ENCODE measurements at regions not wholly inside any gene's neighbourhood (a gene's known extent, or its start where the extent isn't known, plus 50 kb on each side); places are given as distances from the start of the nearest gene placed in this dataset.
"Not testable (repeated sequence)": the region's sequence is repeated elsewhere in the genome, so short reads cannot be mapped to it uniquely, and the experiment has no call there.

- H3K4me1 ChIP-seq (ENCODE audit: insufficient read depth, low read length, severe bottlenecking): no peaks in the 10 kb centered on the region
- H3K36me3 ChIP-seq (ENCODE audit: insufficient read depth, low read length): no peaks in the 10 kb centered on the region
- H3K9me2 ChIP-seq (ENCODE audit: low read depth, low read length): no peaks in the 10 kb centered on the region
- TF ChIP-seq EZH2 (IDR thresholded peaks at IDR 0.05; ENCODE audit: borderline replicate concordance, low read length) (no peak), CTCF (IDR thresholded peaks at IDR 0.05; ENCODE audit: low read length) (no peak)
- H4K20me1 ChIP-seq (ENCODE audit: insufficient read depth, low read length): no peaks in the 10 kb centered on the region
- H3K9me3 ChIP-seq (ENCODE audit: low read length): no peaks in the 10 kb centered on the region
- no peaks in the 10 kb centered on the region for H3K27me3 ChIP-seq (ENCODE audit: insufficient read depth, low read length)
- no peak overlapping the region for H3K9ac ChIP-seq (ENCODE audit: low read length)
- H3K27ac ChIP-seq (ENCODE audit: low read depth, low read length, poor library complexity, severe bottlenecking): no peak overlapping the region
- no peak overlapping the region for H3K4me2 ChIP-seq (ENCODE audit: low read length)
- H3K79me2 ChIP-seq (ENCODE audit: insufficient read depth, low read length): no peaks in the 10 kb centered on the region
- H3K4me3 ChIP-seq (ENCODE audit: low read depth, low read length, poor library complexity, severe bottlenecking): no peak overlapping the region
- H2AFZ ChIP-seq (ENCODE audit: low read length): no peak overlapping the region
- no peaks in the 10 kb centered on the region for H3F3A ChIP-seq (ENCODE audit: insufficient read depth, low read length)
Measured at GRCh38 chr16:77113835-77114234, 77.2 kb upstream of the MON1B start.

- not testable (repeated sequence) for H4K20me1 ChIP-seq (ENCODE audit: insufficient read depth, low read length); H3K4me1 ChIP-seq (ENCODE audit: insufficient read depth, low read length, severe bottlenecking); H3K4me3 ChIP-seq (ENCODE audit: low read depth, low read length, poor library complexity, severe bottlenecking); H3K36me3 ChIP-seq (ENCODE audit: insufficient read depth, low read length); H3F3A ChIP-seq (ENCODE audit: insufficient read depth, low read length); H3K27ac ChIP-seq (ENCODE audit: low read depth, low read length, poor library complexity, severe bottlenecking); H3K9me3 ChIP-seq (ENCODE audit: low read length); H3K27me3 ChIP-seq (ENCODE audit: insufficient read depth, low read length); H3K79me2 ChIP-seq (ENCODE audit: insufficient read depth, low read length); H3K9ac ChIP-seq (ENCODE audit: low read length); H2AFZ ChIP-seq (ENCODE audit: low read length); H3K9me2 ChIP-seq (ENCODE audit: low read depth, low read length); H3K4me2 ChIP-seq (ENCODE audit: low read length)
Measured at GRCh38 chr16:77114361-77114760, 76.6 kb upstream of the MON1B start.

GRCh38 chr16:77116856-77117255 is 74.1 kb upstream of the MON1B start:
- Histone ChIP-seq H3K27ac (ENCODE audit: low read depth, low read length, poor library complexity, severe bottlenecking) (no peak overlapping the region), H2AFZ (ENCODE audit: low read length) (no peak overlapping the region), H3F3A (ENCODE audit: insufficient read depth, low read length) (no peaks in the 10 kb centered on the region), H3K4me1 (ENCODE audit: insufficient read depth, low read length, severe bottlenecking) (no peaks in the 10 kb centered on the region), H3K36me3 (ENCODE audit: insufficient read depth, low read length) (no peaks in the 10 kb centered on the region), H3K4me2 (ENCODE audit: low read length) (no peak overlapping the region), H3K4me3 (ENCODE audit: low read depth, low read length, poor library complexity, severe bottlenecking) (no peak overlapping the region), H4K20me1 (ENCODE audit: insufficient read depth, low read length) (no peaks in the 10 kb centered on the region), H3K9me2 (ENCODE audit: low read depth, low read length) (no peaks in the 10 kb centered on the region), H3K79me2 (ENCODE audit: insufficient read depth, low read length) (no peaks in the 10 kb centered on the region), H3K9ac (ENCODE audit: low read length) (no peak overlapping the region), H3K9me3 (ENCODE audit: low read length) (no peaks in the 10 kb centered on the region), H3K27me3 (ENCODE audit: insufficient read depth, low read length) (no peaks in the 10 kb centered on the region; the same call in 1 of the 2 replicates)
- TF ChIP-seq CTCF (IDR thresholded peaks at IDR 0.05; ENCODE audit: low read length): no peak
- TF ChIP-seq EZH2 (IDR thresholded peaks at IDR 0.05; ENCODE audit: borderline replicate concordance, low read length): no peak

GRCh38 chr16:77117707-77118106 is 73.3 kb upstream of the MON1B start:
- Histone ChIP-seq H3K9me2 (ENCODE audit: low read depth, low read length) (no peaks in the 10 kb centered on the region), H3K4me3 (ENCODE audit: low read depth, low read length, poor library complexity, severe bottlenecking) (no peak overlapping the region), H3K9me3 (ENCODE audit: low read length) (no peaks in the 10 kb centered on the region), H3F3A (ENCODE audit: insufficient read depth, low read length) (no peaks in the 10 kb centered on the region), H3K4me2 (ENCODE audit: low read length) (no peak overlapping the region), H3K79me2 (ENCODE audit: insufficient read depth, low read length) (no peaks in the 10 kb centered on the region), H3K27ac (ENCODE audit: low read depth, low read length, poor library complexity, severe bottlenecking) (no peak overlapping the region), H3K9ac (ENCODE audit: low read length) (no peak overlapping the region), H3K36me3 (ENCODE audit: insufficient read depth, low read length) (no peaks in the 10 kb centered on the region), H4K20me1 (ENCODE audit: insufficient read depth, low read length) (no peaks in the 10 kb centered on the region), H3K4me1 (ENCODE audit: insufficient read depth, low read length, severe bottlenecking) (no peaks in the 10 kb centered on the region), H3K27me3 (ENCODE audit: insufficient read depth, low read length) (peaks cover 4% of the 10 kb centered on the region; the same call in 1 of the 2 replicates), H2AFZ (ENCODE audit: low read length) (no peak overlapping the region)
- TF ChIP-seq EZH2 (IDR thresholded peaks at IDR 0.05; ENCODE audit: borderline replicate concordance, low read length) (no peak), CTCF (IDR thresholded peaks at IDR 0.05; ENCODE audit: low read length) (no peak)

Measured in OCI-LY1 (cell line).